GM19438 (cell line): ENCODE measurements at regions not wholly inside any gene's neighbourhood (a gene's known extent, or its start where the extent isn't known, plus 50 kb on each side); places are given as distances from the start of the nearest gene placed in this dataset.
"Not testable (repeated sequence)": the region's sequence is repeated elsewhere in the genome, so short reads cannot be mapped to it uniquely, and the experiment has no call there.

Experiments
- ATAC-seq: cut with Tn5 transposase; IDR thresholded peaks from one replicate; pipeline ENCODE4 v1.9.1; 2021; ENCODE audit warnings: low read depth; ENCODE audit not compliant: unreplicated experiment

- ATAC-seq, result no peak
Observed at GRCh38 chr7:20083781-20084180, 133.4 kb downstream of the MACC1 start.

GRCh38 chr7:20079080-20079479 lies 138.1 kb downstream of the MACC1 start:
- ATAC-seq, result no peak

GRCh38 chr7:20076835-20077234 lies 140.3 kb downstream of the MACC1 start:
- ATAC-seq, result no peak

- ATAC-seq, result no peak
Observed at GRCh38 chr7:20075992-20076820, 141.0 kb downstream of the MACC1 start.

GRCh38 chr7:20075440-20075839 lies 141.7 kb downstream of the MACC1 start:
- no peak for ATAC-seq

GRCh38 chr7:20068004-20068403 lies 149.2 kb downstream of the MACC1 start:
- not testable (repeated sequence) for ATAC-seq

GRCh38 chr7:20064974-20065862 lies 152.0 kb downstream of the MACC1 start:
- peak; percentile 90 for ATAC-seq

GRCh38 chr7:20064181-20064970 lies 152.8 kb downstream of the MACC1 start:
- ATAC-seq, result no peak

- no peak for ATAC-seq
Observed at GRCh38 chr7:20063644-20064043, 153.5 kb downstream of the MACC1 start.

GRCh38 chr7:20062932-20063331 lies 154.3 kb downstream of the MACC1 start:
- no peak for ATAC-seq

- ATAC-seq, result no peak
Observed at GRCh38 chr7:20053334-20054104, 163.7 kb downstream of the MACC1 start.

GRCh38 chr7:20050241-20050966 lies 166.8 kb downstream of the MACC1 start:
- no peak for ATAC-seq

- no peak for ATAC-seq
Observed at GRCh38 chr7:20038676-20039075, 178.5 kb downstream of the MACC1 start.

GRCh38 chr7:20035279-20035875 lies 181.8 kb downstream of the MACC1 start:
- ATAC-seq, result no peak

- no peak for ATAC-seq
Observed at GRCh38 chr7:20033621-20034400, 183.4 kb downstream of the MACC1 start.

- ATAC-seq, result no peak
Observed at GRCh38 chr7:20032741-20033140, 184.4 kb downstream of the MACC1 start.

- ATAC-seq, result peak; percentile 43
Observed at GRCh38 chr7:20030915-20031362, 186.2 kb downstream of the MACC1 start.

- ATAC-seq, result peak; percentile 91
Observed at GRCh38 chr7:20030417-20030816, 186.8 kb downstream of the MACC1 start.
